ENCODE measurements at regions not wholly inside any gene's neighbourhood (a gene's known extent, or its start where the extent isn't known, plus 50 kb on each side); places are given as distances from the start of the nearest gene placed in this dataset.

GRCh38 chr6:92922216-92922806 is 497.0 kb downstream of the EPHA7 start:
- Histone ChIP-seq H3K4me3 (no peak overlapping the region), H3K27ac (no peak overlapping the region), H3K9me3 (no peaks in the 10 kb centered on the region), H3K27me3 (ENCODE audit: insufficient read depth in 3 of 3, low read length in 2 of 3) (no peaks in the 10 kb centered on the region), H3K36me3 (ENCODE audit: insufficient read depth in 1 of 2, low read depth in 1 of 2) (no peaks in the 10 kb centered on the region), H3K4me1 (no peaks in the 10 kb centered on the region)
- intact Hi-C loops (cut with DNase I), result no loop called here
- WGBS, 3 donors, result 56 to 64% (median 62%) methylated on average over 5 of the region's 5 CpGs
- no peak for TF ChIP-seq CTCF (IDR thresholded peaks at IDR 0.05)
- DNase-seq (no peak), ATAC-seq (no peak)

- Histone ChIP-seq H3K4me3 (no peak overlapping the region), H3K27ac (no peak overlapping the region), H3K27me3 (ENCODE audit: insufficient read depth in 3 of 3, low read length in 2 of 3) (no peaks in the 10 kb centered on the region), H3K36me3 (ENCODE audit: insufficient read depth in 1 of 2, low read depth in 1 of 2) (no peaks in the 10 kb centered on the region), H3K4me1 (no peaks in the 10 kb centered on the region), H3K9me3 (no peaks in the 10 kb centered on the region)
- intact Hi-C loops (cut with DNase I), result no loop called here
- 89 to 96% (median 94%) methylated on average over 2 of the region's 2 CpGs for WGBS, 3 donors
- no peak for ATAC-seq
- DNase-seq, result no peak
- no peak for TF ChIP-seq CTCF (IDR thresholded peaks at IDR 0.05)
Measured at GRCh38 chr6:92915466-92915865, 503.9 kb downstream of the EPHA7 start.

- ATAC-seq (no peak), DNase-seq (no peak)
- Histone ChIP-seq H3K36me3 (ENCODE audit: insufficient read depth in 1 of 2, low read depth in 1 of 2) (no peaks in the 10 kb centered on the region), H3K4me1 (no peaks in the 10 kb centered on the region), H3K27me3 (ENCODE audit: insufficient read depth in 3 of 3, low read length in 2 of 3) (no peaks in the 10 kb centered on the region), H3K4me3 (no peak overlapping the region), H3K27ac (no peak overlapping the region), H3K9me3 (no peaks in the 10 kb centered on the region)
- 80 to 94% (median 91%) methylated on average over 1 of the region's 1 CpG for WGBS, 3 donors
- no peak for TF ChIP-seq CTCF (IDR thresholded peaks at IDR 0.05)
- intact Hi-C loops (cut with DNase I), result no loop called here
Measured at GRCh38 chr6:92911301-92911700, 508.1 kb downstream of the EPHA7 start.

GRCh38 chr6:92910646-92911045 is 508.7 kb downstream of the EPHA7 start:
- Histone ChIP-seq H3K9me3 (no peaks in the 10 kb centered on the region), H3K27ac (no peak overlapping the region), H3K4me3 (no peak overlapping the region), H3K36me3 (ENCODE audit: insufficient read depth in 1 of 2, low read depth in 1 of 2) (no peaks in the 10 kb centered on the region), H3K27me3 (ENCODE audit: insufficient read depth in 3 of 3, low read length in 2 of 3) (no peaks in the 10 kb centered on the region), H3K4me1 (no peaks in the 10 kb centered on the region)
- no peak for DNase-seq
- no peak for TF ChIP-seq CTCF (IDR thresholded peaks at IDR 0.05)
- 61 to 79% (median 67%) methylated on average over 1 of the region's 1 CpG for WGBS, 3 donors
- ATAC-seq, result no peak
- intact Hi-C loops (cut with DNase I), result no loop called here

GRCh38 chr6:92906385-92906784 is 513.0 kb downstream of the EPHA7 start:
- Histone ChIP-seq H3K9me3 (no peaks in the 10 kb centered on the region), H3K36me3 (ENCODE audit: insufficient read depth in 1 of 2, low read depth in 1 of 2) (no peaks in the 10 kb centered on the region), H3K27ac (no peak overlapping the region), H3K4me3 (no peak overlapping the region), H3K4me1 (no peaks in the 10 kb centered on the region), H3K27me3 (ENCODE audit: insufficient read depth in 3 of 3, low read length in 2 of 3) (no peaks in the 10 kb centered on the region)
- 22 to 31% (median 23%) methylated on average over 1 of the region's 1 CpG for WGBS, 3 donors
- DNase-seq (no peak), ATAC-seq (no peak)
- TF ChIP-seq CTCF (IDR thresholded peaks at IDR 0.05), result no peak
- intact Hi-C loops (cut with DNase I), result no loop called here
